ENCODE measurements at regions not wholly inside any gene's neighbourhood (a gene's known extent, or its start where the extent isn't known, plus 50 kb on each side); places are given as distances from the start of the nearest gene placed in this dataset.
"Not testable (repeated sequence)": the region's sequence is repeated elsewhere in the genome, so short reads cannot be mapped to it uniquely, and the experiment has no call there.

GRCh38 chr10:84966708-84967441, 638.5 kb downstream of the CCSER2 start:
- no peak overlapping the region for H3K4me2 ChIP-seq (ENCODE audit: low read length)
- H3K9me3 ChIP-seq (ENCODE audit: insufficient read depth, low read depth, low read length) = peaks cover under 1% of the 10 kb centered on the region
- no peaks in the 10 kb centered on the region for H3K4me1 ChIP-seq (ENCODE audit: control insufficient read depth in 1 of 2, insufficient read depth in 2 of 2, low read length in 2 of 2)
- H3K4ac ChIP-seq (ENCODE audit: low read depth, low read length) = no peak overlapping the region
- no peak overlapping the region for H2AFZ ChIP-seq (ENCODE audit: insufficient read depth, low read length, poor library complexity)
- H3K4me3 ChIP-seq (ENCODE audit: low read depth, low read length) = no peak overlapping the region
- H3K36me3 ChIP-seq (ENCODE audit: control insufficient read depth in 1 of 2, insufficient read depth in 2 of 2, low read length in 2 of 2) = no peaks in the 10 kb centered on the region
- no peaks in the 10 kb centered on the region for H3K79me2 ChIP-seq (ENCODE audit: control insufficient read depth, insufficient read depth, low read length, poor library complexity)
- DNase-seq = no peak
- no peak overlapping the region for H3K27ac ChIP-seq (ENCODE audit: low read depth, low read length)
- H3K14ac ChIP-seq (ENCODE audit: low read length) = no peak overlapping the region
- H3K79me1 ChIP-seq (ENCODE audit: low read length) = no peaks in the 10 kb centered on the region
- no CpG with 5 or more reads among the region's 6 CpGs for WGBS (ENCODE audit: extremely low coverage, insufficient coverage, insufficient read length)
- no peak overlapping the region for H3K9ac ChIP-seq (ENCODE audit: low read length)
- H4K91ac ChIP-seq (ENCODE audit: low read depth, low read length) = no peak overlapping the region
- no peak overlapping the region for H2AK5ac ChIP-seq (ENCODE audit: low read length)
- no peak overlapping the region for H2BK5ac ChIP-seq (ENCODE audit: low read depth, low read length, poor library complexity)
- no peak overlapping the region for H2BK120ac ChIP-seq (ENCODE audit: insufficient read depth, low read length, poor library complexity)
- no peak overlapping the region for H4K12ac ChIP-seq (ENCODE audit: low read depth, low read length)
- no peak overlapping the region for H2BK12ac ChIP-seq (ENCODE audit: low read length)
- no peak overlapping the region for H3K18ac ChIP-seq (ENCODE audit: low read length)
- H3K23ac ChIP-seq (ENCODE audit: low read length) = no peak overlapping the region
- no peaks in the 10 kb centered on the region for H3K27me3 ChIP-seq (ENCODE audit: insufficient read depth, low read length)
- H4K8ac ChIP-seq (ENCODE audit: low read depth, low read length) = no peak overlapping the region

GRCh38 chr10:84969297-84969696, 640.9 kb downstream of the CCSER2 start:
- H3K79me1 ChIP-seq (ENCODE audit: low read length); H2BK5ac ChIP-seq (ENCODE audit: low read depth, low read length, poor library complexity); H3K18ac ChIP-seq (ENCODE audit: low read length); H3K4ac ChIP-seq (ENCODE audit: low read depth, low read length); H3K27me3 ChIP-seq (ENCODE audit: insufficient read depth, low read length); H4K12ac ChIP-seq (ENCODE audit: low read depth, low read length); H3K23ac ChIP-seq (ENCODE audit: low read length); H3K4me3 ChIP-seq (ENCODE audit: low read depth, low read length); H4K91ac ChIP-seq (ENCODE audit: low read depth, low read length); H3K79me2 ChIP-seq (ENCODE audit: control insufficient read depth, insufficient read depth, low read length, poor library complexity); H3K36me3 ChIP-seq (ENCODE audit: control insufficient read depth in 1 of 2, insufficient read depth in 2 of 2, low read length in 2 of 2); H2AFZ ChIP-seq (ENCODE audit: insufficient read depth, low read length, poor library complexity); H3K4me2 ChIP-seq (ENCODE audit: low read length); H2BK120ac ChIP-seq (ENCODE audit: insufficient read depth, low read length, poor library complexity); H3K9me3 ChIP-seq (ENCODE audit: insufficient read depth, low read depth, low read length); DNase-seq; H3K4me1 ChIP-seq (ENCODE audit: control insufficient read depth in 1 of 2, insufficient read depth in 2 of 2, low read length in 2 of 2); H3K9ac ChIP-seq (ENCODE audit: low read length); H3K14ac ChIP-seq (ENCODE audit: low read length); H2AK5ac ChIP-seq (ENCODE audit: low read length); H2BK12ac ChIP-seq (ENCODE audit: low read length); H4K8ac ChIP-seq (ENCODE audit: low read depth, low read length); H3K27ac ChIP-seq (ENCODE audit: low read depth, low read length): not testable (repeated sequence)
- WGBS (ENCODE audit: extremely low coverage, insufficient coverage, insufficient read length) = no CpG with 5 or more reads among the region's 2 CpGs

GRCh38 chr10:84987039-84987438, 658.6 kb downstream of the CCSER2 start:
- Histone ChIP-seq H3K23ac (ENCODE audit: low read length) (no peak overlapping the region), H2AK5ac (ENCODE audit: low read length) (no peak overlapping the region), H2BK12ac (ENCODE audit: low read length) (no peak overlapping the region), H3K79me2 (ENCODE audit: control insufficient read depth, insufficient read depth, low read length, poor library complexity) (no peaks in the 10 kb centered on the region), H3K4me2 (ENCODE audit: low read length) (no peak overlapping the region), H4K91ac (ENCODE audit: low read depth, low read length) (no peak overlapping the region), H3K79me1 (ENCODE audit: low read length) (no peaks in the 10 kb centered on the region), H3K14ac (ENCODE audit: low read length) (no peak overlapping the region), H3K9ac (ENCODE audit: low read length) (no peak overlapping the region), H2BK5ac (ENCODE audit: low read depth, low read length, poor library complexity) (no peak overlapping the region), H3K27me3 (ENCODE audit: insufficient read depth, low read length) (no peaks in the 10 kb centered on the region), H3K27ac (ENCODE audit: low read depth, low read length) (no peak overlapping the region), H2BK120ac (ENCODE audit: insufficient read depth, low read length, poor library complexity) (no peak overlapping the region), H3K4ac (ENCODE audit: low read depth, low read length) (no peak overlapping the region), H3K4me1 (ENCODE audit: control insufficient read depth in 1 of 2, insufficient read depth in 2 of 2, low read length in 2 of 2) (no peaks in the 10 kb centered on the region), H4K12ac (ENCODE audit: low read depth, low read length) (no peak overlapping the region), H3K36me3 (ENCODE audit: control insufficient read depth in 1 of 2, insufficient read depth in 2 of 2, low read length in 2 of 2) (no peaks in the 10 kb centered on the region), H2AFZ (ENCODE audit: insufficient read depth, low read length, poor library complexity) (no peak overlapping the region), H4K8ac (ENCODE audit: low read depth, low read length) (no peak overlapping the region), H3K18ac (ENCODE audit: low read length) (no peak overlapping the region), H3K4me3 (ENCODE audit: low read depth, low read length) (no peak overlapping the region), H3K9me3 (ENCODE audit: insufficient read depth, low read depth, low read length) (no peaks in the 10 kb centered on the region)
- DNase-seq = no peak
- no CpG with 5 or more reads among the region's 1 CpG for WGBS (ENCODE audit: extremely low coverage, insufficient coverage, insufficient read length)

- H3K79me1 ChIP-seq (ENCODE audit: low read length) = no peaks in the 10 kb centered on the region
- H3K27me3 ChIP-seq (ENCODE audit: insufficient read depth, low read length) = no peaks in the 10 kb centered on the region
These were observed 659.6 kb downstream of the CCSER2 start for GRCh38 chr10:84988011-84988410.

More at GRCh38 chr10:84988011-84988410, 659.6 kb downstream of the CCSER2 start:
- Histone ChIP-seq H3K14ac (ENCODE audit: low read length) (no peak overlapping the region), H2BK120ac (ENCODE audit: insufficient read depth, low read length, poor library complexity) (no peak overlapping the region), H2AK5ac (ENCODE audit: low read length) (no peak overlapping the region), H3K36me3 (ENCODE audit: control insufficient read depth in 1 of 2, insufficient read depth in 2 of 2, low read length in 2 of 2) (no peaks in the 10 kb centered on the region), H3K9ac (ENCODE audit: low read length) (no peak overlapping the region), H4K8ac (ENCODE audit: low read depth, low read length) (no peak overlapping the region), H3K4me2 (ENCODE audit: low read length) (no peak overlapping the region), H3K9me3 (ENCODE audit: insufficient read depth, low read depth, low read length) (no peaks in the 10 kb centered on the region), H3K4me1 (ENCODE audit: control insufficient read depth in 1 of 2, insufficient read depth in 2 of 2, low read length in 2 of 2) (no peaks in the 10 kb centered on the region), H2BK12ac (ENCODE audit: low read length) (no peak overlapping the region), H2AFZ (ENCODE audit: insufficient read depth, low read length, poor library complexity) (no peak overlapping the region), H4K12ac (ENCODE audit: low read depth, low read length) (no peak overlapping the region), H3K79me2 (ENCODE audit: control insufficient read depth, insufficient read depth, low read length, poor library complexity) (no peaks in the 10 kb centered on the region), H3K23ac (ENCODE audit: low read length) (no peak overlapping the region), H3K4ac (ENCODE audit: low read depth, low read length) (no peak overlapping the region), H3K4me3 (ENCODE audit: low read depth, low read length) (no peak overlapping the region), H3K18ac (ENCODE audit: low read length) (no peak overlapping the region), H2BK5ac (ENCODE audit: low read depth, low read length, poor library complexity) (no peak overlapping the region), H3K27ac (ENCODE audit: low read depth, low read length) (no peak overlapping the region), H4K91ac (ENCODE audit: low read depth, low read length) (no peak overlapping the region)
- no CpG with 5 or more reads among the region's 2 CpGs for WGBS (ENCODE audit: extremely low coverage, insufficient coverage, insufficient read length)
- no peak for DNase-seq
